GM23338 (cell line): ENCODE measurements at regions not wholly inside any gene's neighbourhood (a gene's known extent, or its start where the extent isn't known, plus 50 kb on each side); places are given as distances from the start of the nearest gene placed in this dataset.

Source experiments
- ATAC-seq: fragments of 200-7000 bp; cut with Tn5 transposase; 3 replicates; pipeline ENCODE4 v1.9.1; 2020
- DNase-seq: peaks from one replicate; pipeline ENCODE4 v3.0.0-alpha.2; 2015; ENCODE audit warnings: low spot score
- H2AFZ ChIP-seq: fragments of 200-600 bp; sonication (generic); 2 replicates; pipeline ENCODE4 v1.8.0; 2016; ENCODE audit warnings: antibody characterized with exemption, mild to moderate bottlenecking, moderate library complexity
- H3F3A ChIP-seq: fragments of 200-600 bp; sonication (generic); replicated peaks from 2 replicates; pipeline ENCODE4 v1.8.0; 2017; ENCODE audit warnings: antibody characterized with exemption, mixed run types, low read depth
- H3K27ac ChIP-seq: fragments of 200-600 bp; sonication (generic); 2 replicates; pipeline ENCODE4 v1.6.1; 2016; ENCODE audit warnings: low read depth
- H3K27me3 ChIP-seq: fragments of 200-600 bp; sonication (generic); 2 replicates; pipeline ENCODE4 v1.8.0; 2016; ENCODE audit warnings: mild to moderate bottlenecking, mixed run types, moderate library complexity; ENCODE audit not compliant: insufficient read depth
- H3K36me3 ChIP-seq: fragments of 200-600 bp; sonication (generic); 2 replicates; pipeline ENCODE4 v1.8.0; 2016; ENCODE audit warnings: mild to moderate bottlenecking; ENCODE audit not compliant: insufficient read depth
- H3K4me1 ChIP-seq: fragments of 200-600 bp; sonication (generic); 2 replicates; pipeline ENCODE4 v1.8.0; 2016; ENCODE audit warnings: mild to moderate bottlenecking, moderate library complexity; ENCODE audit not compliant: insufficient read depth
- H3K4me2 ChIP-seq: fragments of 200-600 bp; sonication (generic); 2 replicates; pipeline ENCODE4 v1.7.1; 2017; ENCODE audit warnings: mixed run types
- H3K4me3 ChIP-seq: fragments of 200-600 bp; sonication (generic); 2 replicates; pipeline ENCODE4 v1.6.1; 2016; ENCODE audit warnings: mixed run types
- H3K79me2 ChIP-seq: fragments of 200-600 bp; sonication (generic); replicated peaks from 2 replicates; pipeline ENCODE4 v1.8.0; 2017; ENCODE audit warnings: mild to moderate bottlenecking; ENCODE audit not compliant: insufficient read depth
- H3K9me2 ChIP-seq: fragments of 200-600 bp; sonication (generic); 2 replicates; pipeline ENCODE4 v1.8.0; 2017; ENCODE audit not compliant: insufficient read depth
- H4K20me1 ChIP-seq: fragments of 200-600 bp; sonication (generic); replicated peaks from 2 replicates; pipeline ENCODE4 v1.8.0; 2017; ENCODE audit warnings: mild to moderate bottlenecking; ENCODE audit not compliant: insufficient read depth
- H3K27ac Mint-ChIP-seq: 2 replicates; pipeline ENCODE4 v1.8.0; 2020; ENCODE audit warnings: inconsistent platforms, mild to moderate bottlenecking, moderate library complexity, mixed read lengths
- H3K27me3 Mint-ChIP-seq: 3 replicates; pipeline ENCODE4 v1.8.0; 2022; ENCODE audit warnings: low read depth, mild to moderate bottlenecking, moderate library complexity, mixed read lengths, inconsistent platforms; ENCODE audit not compliant: insufficient read depth, poor library complexity
- H3K36me3 Mint-ChIP-seq: 3 replicates; pipeline ENCODE4 v1.8.0; 2021; ENCODE audit warnings: low read depth, mild to moderate bottlenecking, inconsistent platforms, moderate library complexity, mixed read lengths
- H3K4me1 Mint-ChIP-seq: 3 replicates; pipeline ENCODE4 v1.8.0; 2020; ENCODE audit warnings: mild to moderate bottlenecking, inconsistent platforms, mixed read lengths
- H3K4me3 Mint-ChIP-seq: 3 replicates; pipeline ENCODE4 v1.8.0; 2021; ENCODE audit warnings: moderate library complexity, mild to moderate bottlenecking, inconsistent platforms, mixed read lengths
- H3K9me3 Mint-ChIP-seq: 3 replicates; pipeline ENCODE4 v1.8.0; 2020; ENCODE audit warnings: moderate library complexity, mild to moderate bottlenecking, inconsistent platforms, mixed read lengths
- CREB1 ChIP-seq: fragments of 250-450 bp; sonication (Bioruptor Pico); IDR thresholded peaks from 2 replicates; pipeline ENCODE4 v1.5.0; 2020; ENCODE audit warnings: low read depth, mild to moderate bottlenecking, moderate library complexity
- CTCF ChIP-seq, 2 experiments: fragments of 200-600 bp in 1 of 2; sonication (generic) in 1 of 2; conservative IDR thresholded peaks; 2 replicates each; pipeline versions ENCODE4 v1.5.1 to v1.6.1; 2016 to 2017; ENCODE audit warnings: antibody characterized with exemption in 2 of 2, low read depth in 2 of 2, mild to moderate bottlenecking in 2 of 2, moderate library complexity in 1 of 2
- ETS1 ChIP-seq: IDR thresholded peaks from 2 replicates; pipeline ENCODE4 v1.6.1; 2016; ENCODE audit warnings: antibody characterized with exemption
- EZH2 ChIP-seq: fragments of 200-600 bp; sonication (generic); IDR thresholded peaks from one replicate; pipeline ENCODE4 v1.8.0; 2017; ENCODE audit warnings: antibody characterized with exemption, mild to moderate bottlenecking, low read depth; ENCODE audit not compliant: unreplicated experiment
- EZH2phosphoT487 ChIP-seq: fragments of 200-600 bp; sonication (generic); IDR thresholded peaks from one replicate; pipeline ENCODE4 v1.8.1; 2018; ENCODE audit warnings: antibody characterized with exemption; ENCODE audit not compliant: unreplicated experiment
- JUNB ChIP-seq: IDR thresholded peaks from one replicate; pipeline ENCODE4 v1.6.1; 2016; ENCODE audit warnings: antibody characterized with exemption; ENCODE audit not compliant: unreplicated experiment
- NANOG ChIP-seq: IDR thresholded peaks from 2 replicates; pipeline ENCODE4 v1.6.1; 2016; ENCODE audit warnings: antibody characterized with exemption, borderline replicate concordance
- POLR2AphosphoS5 ChIP-seq: IDR thresholded peaks from 2 replicates; pipeline ENCODE4 v1.6.1; 2016; ENCODE audit warnings: antibody characterized with exemption, low read depth
- REST ChIP-seq: IDR thresholded peaks from one replicate; pipeline ENCODE4 v1.6.1; 2018; ENCODE audit warnings: antibody characterized with exemption; ENCODE audit not compliant: unreplicated experiment
- STAT1 ChIP-seq: IDR thresholded peaks from one replicate; pipeline ENCODE4 v1.6.1; 2016; ENCODE audit warnings: antibody characterized with exemption; ENCODE audit not compliant: unreplicated experiment
- ZNF114 ChIP-seq: fragments of 250-450 bp; sonication (Bioruptor Pico); IDR thresholded peaks from 2 replicates; pipeline ENCODE4 v1.5.0; 2020; ENCODE audit warnings: mild to moderate bottlenecking, moderate library complexity
- ZNF331 ChIP-seq: fragments of 250-450 bp; sonication (Bioruptor Pico); IDR thresholded peaks from 2 replicates; pipeline ENCODE4 v1.5.0; 2020; ENCODE audit warnings: low read depth, mild to moderate bottlenecking, moderate library complexity

- TF ChIP-seq EZH2phosphoT487, result no peak
- TF ChIP-seq POLR2AphosphoS5, result no peak
- no peak for TF ChIP-seq ZNF114 (CRISPR knock-in tag)
- TF ChIP-seq ZNF331 (CRISPR knock-in tag), result no peak
- no peak for TF ChIP-seq ETS1
- no peak for TF ChIP-seq CTCF (conservative IDR thresholded peaks at IDR 0.05; ENCODE audit: low read depth in 2 of 2)
- TF ChIP-seq STAT1, result no peak
- no peak for TF ChIP-seq JUNB
Observed at GRCh38 chr19:28485292-28485691, 727.7 kb downstream of the UQCRFS1 start (continued).

- Histone ChIP-seq H3K79me2 (no peaks in the 10 kb centered on the region), H3K27me3 (no peaks in the 10 kb centered on the region), H3K27ac (no peak overlapping the region), H2AFZ (no peak overlapping the region), H3K4me2 (no peak overlapping the region), H3K9me2 (0 out of 2 replicates have a peak, but pooled peaks cover 4% of the 10 kb centered on the region), H4K20me1 (no peaks in the 10 kb centered on the region), H3K36me3 (no peaks in the 10 kb centered on the region), H3K4me1 (no peaks in the 10 kb centered on the region), H3K4me3 (no peak overlapping the region), H3F3A (no peaks in the 10 kb centered on the region)
- no peaks in the 10 kb centered on the region; the same call in 2 of the 3 replicates for H3K36me3 Mint-ChIP-seq
- no peak for ATAC-seq
- H3K27me3 Mint-ChIP-seq, result peaks cover 5% of the 10 kb centered on the region
- no peak for DNase-seq
- no peaks in the 10 kb centered on the region for H3K9me3 Mint-ChIP-seq
- H3K4me1 Mint-ChIP-seq, result peaks cover 16% of the 10 kb centered on the region; the same call in 2 of the 3 replicates
- TF ChIP-seq CREB1 (CRISPR knock-in tag), result no peak
- no peak for TF ChIP-seq ZNF331 (CRISPR knock-in tag)
- TF ChIP-seq REST, result no peak
- TF ChIP-seq CTCF (conservative IDR thresholded peaks at IDR 0.05; ENCODE audit: low read depth in 2 of 2), result no peak
- no peak for TF ChIP-seq NANOG
- no peak for TF ChIP-seq POLR2AphosphoS5
- no peak for TF ChIP-seq EZH2
- TF ChIP-seq JUNB, result no peak
- no peak for TF ChIP-seq STAT1
- no peak for TF ChIP-seq ETS1
- no peak for TF ChIP-seq ZNF114 (CRISPR knock-in tag)
- no peak overlapping the region for H3K27ac Mint-ChIP-seq
- no peak overlapping the region for H3K4me3 Mint-ChIP-seq
Observed at GRCh38 chr19:28483197-28483596, 729.8 kb downstream of the UQCRFS1 start.
